ENCODE measurements at regions not wholly inside any gene's neighbourhood (a gene's known extent, or its start where the extent isn't known, plus 50 kb on each side); places are given as distances from the start of the nearest gene placed in this dataset.
"Not testable (repeated sequence)": the region's sequence is repeated elsewhere in the genome, so short reads cannot be mapped to it uniquely, and the experiment has no call there.

DNA sequence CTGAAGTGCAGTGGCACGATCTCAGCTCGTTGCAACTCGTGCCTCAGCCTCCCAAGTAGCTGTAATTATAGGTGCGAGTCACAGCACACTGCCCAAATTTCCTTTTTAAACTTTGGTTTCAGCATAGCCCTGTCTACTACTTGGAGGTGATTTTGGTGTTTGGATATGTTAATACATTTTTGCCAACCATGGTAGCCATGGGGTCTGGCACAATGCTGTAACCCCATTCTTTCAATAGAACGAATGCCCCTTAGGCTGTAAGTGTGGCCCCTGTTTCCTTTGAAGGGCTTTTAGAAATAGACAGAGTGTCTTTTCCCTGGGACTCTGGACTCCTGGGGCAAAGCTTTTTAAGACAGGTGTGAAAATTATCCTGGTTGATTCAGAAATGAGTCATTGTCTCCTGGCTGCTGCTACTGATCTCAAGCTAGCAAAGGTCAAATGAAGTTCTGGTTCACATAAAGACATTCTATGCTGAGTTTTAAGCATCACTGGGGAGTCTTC, 141.1 kb upstream of the RUNX1 start:
- no peak for DNase-seq (ENCODE audit: low spot score)
- H3K4me3 Mint-ChIP-seq (ENCODE audit: unreplicated experiment), result no peak overlapping the region
- no peaks in the 10 kb centered on the region for H3K36me3 Mint-ChIP-seq (ENCODE audit: low read depth, unreplicated experiment)
- H3K4me1 Mint-ChIP-seq (ENCODE audit: unreplicated experiment), result peaks cover 4% of the 10 kb centered on the region
- peaks cover 3% of the 10 kb centered on the region for H3K27me3 Mint-ChIP-seq (ENCODE audit: unreplicated experiment)
- H3K9me3 Mint-ChIP-seq (ENCODE audit: unreplicated experiment), result no peaks in the 10 kb centered on the region
- no peak overlapping the region for H3K27ac Mint-ChIP-seq (ENCODE audit: unreplicated experiment)
- TF ChIP-seq, protein P1, sequence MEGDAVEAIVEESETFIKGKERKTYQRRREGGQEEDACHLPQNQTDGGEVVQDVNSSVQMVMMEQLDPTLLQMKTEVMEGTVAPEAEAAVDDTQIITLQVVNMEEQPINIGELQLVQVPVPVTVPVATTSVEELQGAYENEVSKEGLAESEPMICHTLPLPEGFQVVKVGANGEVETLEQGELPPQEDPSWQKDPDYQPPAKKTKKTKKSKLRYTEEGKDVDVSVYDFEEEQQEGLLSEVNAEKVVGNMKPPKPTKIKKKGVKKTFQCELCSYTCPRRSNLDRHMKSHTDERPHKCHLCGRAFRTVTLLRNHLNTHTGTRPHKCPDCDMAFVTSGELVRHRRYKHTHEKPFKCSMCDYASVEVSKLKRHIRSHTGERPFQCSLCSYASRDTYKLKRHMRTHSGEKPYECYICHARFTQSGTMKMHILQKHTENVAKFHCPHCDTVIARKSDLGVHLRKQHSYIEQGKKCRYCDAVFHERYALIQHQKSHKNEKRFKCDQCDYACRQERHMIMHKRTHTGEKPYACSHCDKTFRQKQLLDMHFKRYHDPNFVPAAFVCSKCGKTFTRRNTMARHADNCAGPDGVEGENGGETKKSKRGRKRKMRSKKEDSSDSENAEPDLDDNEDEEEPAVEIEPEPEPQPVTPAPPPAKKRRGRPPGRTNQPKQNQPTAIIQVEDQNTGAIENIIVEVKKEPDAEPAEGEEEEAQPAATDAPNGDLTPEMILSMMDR (IDR thresholded peaks at IDR 0.05; ENCODE audit: unreplicated experiment), result no peak

DNA sequence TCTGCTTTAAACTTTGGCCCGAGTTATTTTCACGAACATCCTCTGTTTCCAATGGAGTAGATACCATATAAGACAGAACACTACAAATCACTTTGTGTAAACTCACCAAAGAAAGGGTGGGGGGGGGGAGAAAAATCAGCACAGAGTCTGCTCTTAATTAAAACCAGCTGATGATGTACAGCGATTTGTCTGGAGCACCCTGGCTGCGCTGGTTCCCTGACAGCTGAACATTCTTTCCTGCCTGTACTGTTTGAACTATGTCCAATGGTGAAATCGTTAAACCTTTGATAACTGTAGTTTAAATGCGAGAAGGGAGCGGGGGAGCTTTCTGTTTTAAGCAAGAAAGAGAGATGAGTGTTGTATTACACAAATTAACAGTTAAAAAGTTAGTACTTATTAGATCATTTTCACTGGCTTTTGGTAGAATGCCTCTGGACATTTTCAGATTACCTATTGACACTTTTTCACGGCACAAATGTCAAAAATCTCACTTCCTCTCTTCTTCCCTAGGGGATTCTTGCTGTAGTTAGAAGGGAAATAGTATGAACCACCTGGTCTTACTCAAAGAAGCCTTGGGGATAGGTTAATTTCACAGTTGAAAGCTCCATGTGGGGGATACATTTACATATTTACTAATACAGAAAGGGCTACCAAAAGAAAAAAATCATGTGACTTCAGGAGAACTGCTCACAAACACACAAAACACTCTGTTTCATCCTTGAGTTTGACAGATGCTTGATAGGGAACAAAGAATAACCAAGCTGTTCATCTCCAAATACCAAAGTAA, 140.2 kb upstream of the RUNX1 start:
- no peak overlapping the region for H3K4me3 Mint-ChIP-seq (ENCODE audit: unreplicated experiment)
- H3K4me1 Mint-ChIP-seq (ENCODE audit: unreplicated experiment), result peaks cover 4% of the 10 kb centered on the region
- DNase-seq (ENCODE audit: low spot score), result no peak
- TF ChIP-seq, protein P1 (IDR thresholded peaks at IDR 0.05; ENCODE audit: unreplicated experiment), result no peak
- H3K9me3 Mint-ChIP-seq (ENCODE audit: unreplicated experiment), result no peaks in the 10 kb centered on the region
- no peak overlapping the region for H3K27ac Mint-ChIP-seq (ENCODE audit: unreplicated experiment)
- H3K27me3 Mint-ChIP-seq (ENCODE audit: unreplicated experiment), result peaks cover 3% of the 10 kb centered on the region
- no peaks in the 10 kb centered on the region for H3K36me3 Mint-ChIP-seq (ENCODE audit: low read depth, unreplicated experiment)

DNA sequence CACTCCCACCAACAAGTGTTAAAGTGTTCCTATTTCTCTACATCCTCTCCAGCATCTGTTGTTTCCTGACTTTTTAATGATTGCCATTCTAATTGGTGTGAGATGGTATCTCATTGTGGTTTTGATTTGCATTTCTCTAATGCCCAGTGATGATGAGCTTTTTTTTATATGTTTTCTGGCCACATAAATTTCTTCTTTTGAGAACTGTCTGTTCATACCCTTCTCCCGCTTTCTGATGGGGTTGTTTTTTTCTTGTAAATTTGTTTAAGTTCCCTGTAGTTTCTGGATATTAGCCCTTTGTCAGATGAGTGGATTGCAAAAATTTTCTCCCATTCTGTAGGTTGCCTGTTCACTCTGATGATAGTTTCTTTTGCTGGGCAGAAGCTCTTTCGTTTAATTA, 134.3 kb upstream of the RUNX1 start:
- H3K36me3 Mint-ChIP-seq (ENCODE audit: low read depth, unreplicated experiment); DNase-seq (ENCODE audit: low spot score); H3K4me3 Mint-ChIP-seq (ENCODE audit: unreplicated experiment); H3K4me1 Mint-ChIP-seq (ENCODE audit: unreplicated experiment); H3K27me3 Mint-ChIP-seq (ENCODE audit: unreplicated experiment); H3K9me3 Mint-ChIP-seq (ENCODE audit: unreplicated experiment); H3K27ac Mint-ChIP-seq (ENCODE audit: unreplicated experiment): not testable (repeated sequence)

DNA sequence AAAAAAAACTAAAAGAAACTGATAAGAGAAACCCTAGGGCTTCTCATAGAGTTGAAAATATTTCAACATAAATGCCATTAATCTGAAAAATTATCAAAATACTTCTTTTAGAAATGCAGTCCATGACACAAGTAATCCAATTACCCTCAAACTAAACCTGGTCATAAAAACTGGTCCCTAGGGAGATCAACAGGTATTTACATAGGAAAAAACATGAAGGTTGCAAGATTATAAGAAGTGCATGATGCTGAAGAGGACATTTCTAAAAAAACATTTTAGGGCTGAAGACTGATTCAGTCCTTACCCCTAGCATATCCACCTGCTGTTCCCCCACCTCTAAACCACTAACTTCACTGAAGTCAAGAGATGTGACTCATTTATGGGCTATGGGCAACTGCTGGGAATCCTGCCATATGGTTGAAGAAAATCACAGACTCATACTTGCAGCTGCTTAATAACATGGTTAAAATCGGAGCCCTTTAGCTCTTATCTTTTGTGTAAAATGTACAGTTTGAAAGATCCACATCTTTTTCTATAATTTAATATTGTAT, 131.0 kb upstream of the RUNX1 start:
- DNase-seq (ENCODE audit: low spot score), result no peak
- Mint-ChIP-seq H3K4me3 (ENCODE audit: unreplicated experiment) (no peak overlapping the region), H3K4me1 (ENCODE audit: unreplicated experiment) (no peaks in the 10 kb centered on the region)

DNA sequence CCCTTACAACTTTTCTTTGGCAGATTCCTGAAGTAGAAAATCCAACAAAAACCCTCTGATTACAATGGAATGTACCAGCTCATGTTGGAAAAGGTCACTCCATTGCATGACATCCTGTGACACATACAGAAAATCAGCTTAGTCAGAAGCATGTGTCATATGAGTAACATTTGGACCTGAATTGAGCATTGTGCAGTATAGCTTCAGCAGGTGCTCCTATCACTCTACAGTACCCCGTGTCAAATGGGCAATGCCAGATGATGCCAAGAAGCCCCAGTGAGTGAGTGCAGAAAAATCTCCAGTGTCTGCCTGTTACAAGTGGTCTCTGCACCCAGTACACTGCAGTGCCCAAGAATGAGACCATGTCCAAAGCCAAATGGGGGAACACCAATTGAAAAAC, 129.7 kb upstream of the RUNX1 start:
- no peak for DNase-seq (ENCODE audit: low spot score)
- Mint-ChIP-seq H3K9me3 (ENCODE audit: unreplicated experiment) (no peaks in the 10 kb centered on the region), H3K27ac (ENCODE audit: unreplicated experiment) (no peak overlapping the region), H3K27me3 (ENCODE audit: unreplicated experiment) (no peaks in the 10 kb centered on the region), H3K4me3 (ENCODE audit: unreplicated experiment) (no peak overlapping the region), H3K4me1 (ENCODE audit: unreplicated experiment) (no peaks in the 10 kb centered on the region), H3K36me3 (ENCODE audit: low read depth, unreplicated experiment) (no peaks in the 10 kb centered on the region)
- TF ChIP-seq, protein P1 (IDR thresholded peaks at IDR 0.05; ENCODE audit: unreplicated experiment), result no peak

More for the DNA sequence above, 131.0 kb upstream of the RUNX1 start:
- Mint-ChIP-seq H3K9me3 (ENCODE audit: unreplicated experiment) (no peaks in the 10 kb centered on the region), H3K27me3 (ENCODE audit: unreplicated experiment) (no peaks in the 10 kb centered on the region), H3K36me3 (ENCODE audit: low read depth, unreplicated experiment) (no peaks in the 10 kb centered on the region), H3K27ac (ENCODE audit: unreplicated experiment) (no peak overlapping the region)
- TF ChIP-seq, protein P1 (IDR thresholded peaks at IDR 0.05; ENCODE audit: unreplicated experiment), result no peak

All from endothelial cell (in vitro differentiated cells).